Liver (tissue), 3 donors: ENCODE measurements at regions not wholly inside any gene's neighbourhood (a gene's known extent, or its start where the extent isn't known, plus 50 kb on each side); places are given as distances from the start of the nearest gene placed in this dataset.

Source experiments
- GABPA ChIP-seq, 2 donors: IDR thresholded peaks in 1 of 2; conservative IDR thresholded peaks in 1 of 2; 2 replicates each; pipeline ENCODE4 v1.6.1; 2016; ENCODE audit warnings: antibody characterized with exemption in 2 of 2, mild to moderate bottlenecking in 1 of 2, moderate library complexity in 1 of 2
- JUND ChIP-seq, 2 donors: IDR thresholded peaks; 2 replicates each; pipeline ENCODE4 v1.6.1; 2016; ENCODE audit warnings: antibody characterized with exemption in 2 of 2
- MAX ChIP-seq: IDR thresholded peaks from 2 replicates; pipeline ENCODE4 v1.6.1; 2016; ENCODE audit warnings: antibody characterized with exemption
- REST ChIP-seq: IDR thresholded peaks from 2 replicates; pipeline ENCODE4 v1.6.1; 2016; ENCODE audit warnings: antibody characterized with exemption, mild to moderate bottlenecking
- SP1 ChIP-seq: IDR thresholded peaks from 2 replicates; pipeline ENCODE4 v1.6.1; 2018; ENCODE audit warnings: antibody characterized with exemption, mild to moderate bottlenecking
- TAF1 ChIP-seq: conservative IDR thresholded peaks from 2 replicates; pipeline ENCODE4 v1.6.1; 2016; ENCODE audit warnings: antibody characterized with exemption, mild to moderate bottlenecking
- TF ChIP-seq, protein P1 (sequence below): fragments of 150-350 bp; IDR thresholded peaks from 2 replicates; pipeline ENCODE4 v1.5.1; 2017; ENCODE audit warnings: improper control_type of control experiment, low read depth, low read length; ENCODE audit not compliant: missing input control
- donor health status: healthy.
- donor health status: healthy.

DNA sequence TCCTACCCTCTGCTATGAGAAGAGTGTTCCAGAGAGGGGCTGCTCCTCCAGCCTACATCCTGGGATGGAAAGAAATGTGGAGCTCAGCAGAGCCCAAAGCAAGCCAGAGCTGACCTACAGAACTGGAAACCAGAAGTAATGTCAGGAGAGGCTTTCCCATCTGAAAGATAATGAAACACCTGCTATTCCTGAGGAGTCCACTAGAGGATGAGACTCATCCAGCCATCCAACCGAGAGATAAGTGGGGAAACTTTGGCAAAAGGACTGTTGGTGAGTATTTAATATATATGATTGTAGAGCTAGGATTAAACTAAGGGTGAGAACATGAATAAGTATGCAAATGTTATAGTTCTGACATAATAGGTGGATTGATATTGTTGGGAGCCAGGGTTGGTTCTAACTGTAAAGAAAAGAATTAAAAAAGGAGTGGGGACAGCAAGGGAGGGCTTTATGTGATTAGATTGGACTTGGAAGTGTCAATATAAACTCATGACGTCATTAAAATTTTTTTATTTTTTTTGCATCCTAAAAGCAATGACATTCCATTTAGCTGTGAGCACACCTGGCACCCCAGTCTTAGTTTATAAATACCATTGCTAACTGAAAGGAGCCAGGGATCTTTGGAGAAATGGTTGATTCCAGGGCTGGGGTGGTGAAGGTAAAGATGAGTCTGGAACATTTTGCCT, 312.8 kb upstream of the NFE2L3 start:
- TF ChIP-seq GABPA (IDR thresholded peaks at IDR 0.05 in 1 of 2, conservative IDR thresholded peaks at IDR 0.05 in 1 of 2) = no peak
- TF ChIP-seq REST = no peak
- no peak for TF ChIP-seq JUND (IDR thresholded peaks at IDR 0.05)
- TF ChIP-seq, protein P1, sequence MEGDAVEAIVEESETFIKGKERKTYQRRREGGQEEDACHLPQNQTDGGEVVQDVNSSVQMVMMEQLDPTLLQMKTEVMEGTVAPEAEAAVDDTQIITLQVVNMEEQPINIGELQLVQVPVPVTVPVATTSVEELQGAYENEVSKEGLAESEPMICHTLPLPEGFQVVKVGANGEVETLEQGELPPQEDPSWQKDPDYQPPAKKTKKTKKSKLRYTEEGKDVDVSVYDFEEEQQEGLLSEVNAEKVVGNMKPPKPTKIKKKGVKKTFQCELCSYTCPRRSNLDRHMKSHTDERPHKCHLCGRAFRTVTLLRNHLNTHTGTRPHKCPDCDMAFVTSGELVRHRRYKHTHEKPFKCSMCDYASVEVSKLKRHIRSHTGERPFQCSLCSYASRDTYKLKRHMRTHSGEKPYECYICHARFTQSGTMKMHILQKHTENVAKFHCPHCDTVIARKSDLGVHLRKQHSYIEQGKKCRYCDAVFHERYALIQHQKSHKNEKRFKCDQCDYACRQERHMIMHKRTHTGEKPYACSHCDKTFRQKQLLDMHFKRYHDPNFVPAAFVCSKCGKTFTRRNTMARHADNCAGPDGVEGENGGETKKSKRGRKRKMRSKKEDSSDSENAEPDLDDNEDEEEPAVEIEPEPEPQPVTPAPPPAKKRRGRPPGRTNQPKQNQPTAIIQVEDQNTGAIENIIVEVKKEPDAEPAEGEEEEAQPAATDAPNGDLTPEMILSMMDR = peak; percentile 31
- TF ChIP-seq MAX = no peak
- TF ChIP-seq TAF1 = no peak
- TF ChIP-seq SP1 = no peak
